Cardiac septum (tissue), 1 donor: ENCODE measurements at regions not wholly inside any gene's neighbourhood (a gene's known extent, or its start where the extent isn't known, plus 50 kb on each side); places are given as distances from the start of the nearest gene placed in this dataset.

ENCODE experiments used
- DNase-seq: peaks from one replicate; pipeline ENCODE4 v3.0.0-alpha.2; 2020; ENCODE audit warnings: low spot score
- intact Hi-C: fragments of 100-400 bp; cut with DNase I; formaldehyde crosslinking; loops from one replicate; pipeline ENCODE4 v1.14.0; 2022
- donor health status: DM: no; HTN: no; CAD: no.

DNA sequence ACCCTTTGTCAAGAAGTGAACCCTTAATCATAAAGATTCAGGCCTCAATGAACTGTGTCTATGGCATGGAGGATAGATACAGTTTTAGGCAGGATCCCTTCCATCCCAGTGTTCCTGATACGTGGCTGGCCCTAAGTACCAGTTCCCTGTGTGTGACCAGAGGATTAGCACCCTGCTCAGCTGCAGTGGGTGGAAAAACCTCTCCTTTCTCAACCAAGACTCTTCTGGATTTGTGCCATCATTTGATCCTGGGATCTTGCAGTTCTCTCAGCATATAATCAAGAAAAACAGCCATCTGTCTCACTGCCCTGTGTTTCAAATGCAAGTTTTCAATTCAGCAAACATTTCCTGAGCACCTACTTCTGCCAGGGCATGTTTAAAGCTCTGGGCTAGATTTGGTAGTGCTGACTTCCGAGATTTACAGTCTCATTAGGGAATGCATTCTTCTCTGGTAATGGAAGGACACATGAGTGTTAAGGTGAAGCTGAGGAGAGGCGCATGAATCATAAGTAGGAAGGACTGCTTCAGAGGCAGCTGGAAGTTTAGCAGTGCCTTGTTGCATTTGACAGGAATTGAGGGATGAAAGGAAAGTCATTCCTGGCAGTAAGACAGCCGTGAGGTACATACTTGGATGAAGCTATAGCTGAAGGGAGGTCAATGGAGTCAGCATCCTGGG lies 388.3 kb downstream of the MFSD1 start:
- intact Hi-C loops: no loop called here
- DNase-seq: no peak

DNA sequence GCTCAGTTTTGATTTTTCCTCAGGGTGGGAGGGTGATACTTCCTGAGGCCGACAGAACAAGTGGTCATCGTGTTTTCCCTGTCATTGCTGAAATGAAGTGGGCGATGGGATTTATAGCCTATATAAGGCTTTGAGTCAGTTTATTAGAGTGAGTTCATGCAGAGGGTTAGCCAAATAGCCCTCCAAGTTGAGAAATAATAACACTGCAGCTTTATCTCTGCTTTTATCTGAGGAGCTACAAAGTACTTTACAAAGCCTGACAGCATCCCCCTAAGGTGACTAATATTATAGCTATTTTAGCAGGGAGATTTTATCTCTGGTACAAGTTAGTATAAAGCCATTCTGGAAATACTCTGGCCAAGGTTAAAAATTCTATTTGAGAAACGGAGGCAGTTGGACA lies 389.6 kb downstream of the MFSD1 start:
- no peak for DNase-seq
- intact Hi-C loops: no loop called here

DNA sequence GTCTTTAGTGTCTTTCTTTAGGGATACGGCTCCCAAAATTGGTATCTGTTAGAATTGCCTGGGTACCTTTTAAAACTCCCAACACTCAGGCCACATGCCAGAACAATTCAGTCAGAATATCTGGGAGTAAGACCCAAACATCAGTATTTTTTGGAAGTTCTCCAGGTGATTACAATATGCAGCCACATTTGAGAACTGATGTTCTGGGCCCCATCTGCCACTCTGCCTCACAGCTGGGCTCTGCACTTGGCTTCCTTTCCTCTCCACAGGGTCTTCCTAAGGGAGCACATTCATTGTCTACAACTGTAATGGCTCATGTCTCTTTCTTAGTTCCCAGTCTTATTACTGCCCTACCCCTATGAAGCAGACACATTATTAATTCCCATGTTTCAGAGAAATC lies 394.5 kb downstream of the MFSD1 start:
- intact Hi-C loops: no loop called here
- no peak for DNase-seq

DNA sequence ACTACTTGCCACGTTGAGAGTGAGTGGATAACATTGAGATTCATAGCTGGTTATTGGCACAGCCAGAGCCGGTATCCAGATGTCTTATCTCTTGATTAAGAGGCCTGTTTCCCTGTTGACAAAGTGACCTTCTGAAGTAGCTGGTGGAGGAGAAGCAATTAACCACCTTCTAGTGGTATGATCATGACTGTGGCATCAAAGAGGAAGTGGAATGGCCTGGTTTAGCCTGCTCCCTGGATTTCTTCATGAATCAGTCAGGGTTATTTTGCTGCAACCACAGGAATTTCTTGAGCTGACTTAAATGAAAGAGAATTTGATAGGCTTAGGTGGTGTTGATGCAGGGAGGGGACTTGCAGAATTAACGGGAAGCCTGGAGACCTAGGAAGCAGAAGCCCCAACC lies 398.3 kb downstream of the MFSD1 start:
- intact Hi-C loops: no loop called here
- DNase-seq: no peak

DNA sequence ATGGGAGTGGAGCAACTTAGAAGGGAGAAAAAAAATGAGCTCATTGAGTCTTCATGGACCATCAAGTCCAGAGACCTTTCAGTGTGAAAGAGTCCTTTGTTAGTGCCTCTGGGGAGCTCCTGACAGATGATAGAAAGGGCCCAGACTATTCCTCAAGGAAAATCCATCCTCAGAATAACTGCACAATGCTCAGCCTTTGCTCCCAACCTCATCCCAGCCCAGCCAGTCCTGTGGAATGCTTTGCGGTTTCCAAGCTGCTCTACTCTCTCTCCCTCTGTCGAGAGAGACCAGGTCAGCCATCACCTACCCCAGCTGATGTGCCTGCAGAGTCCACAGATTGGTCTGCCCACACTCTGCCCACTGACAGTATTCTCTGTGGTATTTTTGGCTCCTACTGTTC lies 406.2 kb downstream of the MFSD1 start:
- intact Hi-C loops: no loop called here
- DNase-seq: no peak

DNA sequence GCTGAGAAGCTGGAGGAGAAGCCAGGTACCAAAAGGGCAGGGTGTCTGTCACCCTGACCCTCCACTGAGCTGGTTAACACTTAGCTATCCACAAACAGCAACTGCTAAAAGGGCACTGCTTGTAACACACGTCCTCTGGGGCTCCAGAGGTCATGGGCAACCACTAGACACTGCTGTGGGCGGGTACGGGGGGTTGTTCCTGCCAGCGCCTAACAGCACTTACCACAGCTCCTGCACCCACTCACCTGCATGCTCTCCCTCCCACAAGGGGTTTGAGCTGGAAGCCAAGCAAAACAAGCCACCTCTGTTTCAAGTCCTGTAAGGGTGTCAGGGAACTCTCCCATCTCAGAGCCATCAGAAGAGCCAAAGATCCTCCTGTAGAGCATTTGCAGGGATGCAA lies 407.6 kb downstream of the MFSD1 start:
- DNase-seq: no peak
- intact Hi-C loops: no loop called here

DNA sequence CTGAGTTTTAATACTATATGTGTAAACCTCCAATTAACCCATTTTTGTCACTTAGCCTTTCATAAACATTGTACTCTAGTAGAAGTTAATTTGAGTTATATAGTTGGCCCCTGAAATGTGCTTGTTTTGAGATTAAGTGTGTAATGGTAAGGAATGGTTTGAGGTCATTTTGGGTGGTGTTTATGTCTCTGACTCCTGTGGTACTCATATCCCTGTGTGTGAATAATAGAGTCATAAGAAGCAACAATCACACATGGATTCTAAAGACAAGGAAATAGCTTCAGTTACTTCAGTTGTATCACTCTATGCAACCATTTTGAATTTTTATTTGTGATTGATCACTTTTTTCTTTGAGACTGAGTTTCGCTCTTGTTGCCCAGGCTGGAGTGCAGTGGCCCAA lies 408.5 kb downstream of the MFSD1 start:
- no peak for DNase-seq
- intact Hi-C loops: no loop called here

DNA sequence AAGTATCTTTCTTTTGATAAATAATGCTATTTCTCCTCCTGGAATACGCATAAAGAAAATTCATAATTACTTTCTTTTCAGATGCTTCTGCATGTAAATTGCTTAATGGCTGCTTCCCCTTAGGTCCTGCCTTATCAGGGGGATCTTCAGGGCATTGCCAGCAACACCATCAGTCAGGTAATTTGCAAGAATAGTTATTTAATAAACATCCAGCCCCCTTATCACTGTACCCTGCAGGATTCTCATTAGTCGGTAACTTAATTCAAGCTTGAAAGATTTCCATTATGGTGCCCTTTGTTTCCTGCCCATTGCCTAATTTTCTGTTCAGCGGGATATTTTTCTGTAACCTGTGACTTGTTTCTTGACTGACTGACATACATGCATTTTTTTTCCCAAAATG lies 414.5 kb downstream of the MFSD1 start:
- intact Hi-C loops: no loop called here
- DNase-seq: no peak

DNA sequence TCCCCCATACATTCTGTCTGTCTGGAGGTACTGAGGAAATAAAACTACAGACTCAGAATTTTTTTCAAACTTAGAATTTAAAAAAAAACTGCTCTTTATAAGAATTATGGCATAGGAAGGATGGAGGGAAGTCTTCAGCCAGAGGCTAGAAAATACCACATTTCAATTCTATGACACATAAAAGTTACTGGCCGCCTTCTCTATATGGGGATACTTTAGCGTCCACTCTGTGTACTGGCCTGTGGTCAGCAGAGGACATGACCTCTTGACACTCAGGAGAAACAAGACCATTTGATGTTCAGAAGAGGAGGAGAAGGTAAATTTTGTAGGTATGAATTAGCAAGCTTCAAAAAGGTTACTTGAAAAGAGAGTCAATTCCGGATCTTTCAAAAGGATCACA lies 417.4 kb downstream of the MFSD1 start:
- DNase-seq: no peak
- intact Hi-C loops: no loop called here

DNA sequence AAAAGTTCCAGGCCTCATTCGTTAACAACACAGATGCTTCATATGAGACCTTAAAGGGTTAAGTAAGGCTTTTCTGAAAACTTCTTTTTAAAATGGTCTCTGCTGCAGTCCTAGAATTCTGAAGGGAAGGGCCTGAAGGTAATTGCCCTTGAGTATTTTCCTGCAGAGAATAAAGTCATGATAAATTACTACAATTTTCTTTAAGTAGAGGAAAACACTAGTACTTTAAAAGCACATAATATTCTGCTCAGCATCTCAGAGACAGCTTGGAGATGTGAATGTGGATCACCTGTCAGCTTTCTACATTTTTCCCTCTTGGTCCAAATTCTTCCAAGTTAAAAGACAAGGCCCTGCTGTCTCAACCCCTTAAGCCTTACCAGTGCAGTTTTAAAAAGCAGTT lies 419.5 kb downstream of the MFSD1 start:
- intact Hi-C loops: no loop called here
- no peak for DNase-seq

DNA sequence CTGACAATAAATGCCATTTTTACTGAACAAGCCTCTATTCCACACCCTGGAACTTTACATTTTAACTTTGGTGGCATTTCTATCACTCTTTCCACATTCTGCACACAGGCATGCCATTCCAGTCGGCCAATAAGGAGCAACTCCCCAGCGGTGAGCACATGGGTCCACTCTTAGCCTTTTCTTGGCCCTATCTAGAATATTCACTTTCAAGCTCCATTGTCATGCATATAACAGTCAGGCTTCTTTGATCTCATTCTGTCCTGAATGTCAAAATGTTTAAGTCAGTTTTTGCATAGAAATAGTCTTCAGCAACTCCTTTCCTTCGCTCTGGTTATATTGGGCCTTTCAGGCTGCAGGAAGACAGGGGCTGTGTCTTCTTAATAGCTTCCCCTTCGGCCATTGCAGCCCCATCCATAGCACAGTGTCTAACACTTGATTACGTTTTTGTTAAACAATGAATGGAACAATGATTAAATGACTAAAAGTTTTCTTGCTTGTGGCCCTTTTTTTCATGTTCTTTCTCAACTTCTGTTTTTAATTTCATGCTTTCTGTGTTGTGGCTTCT lies 427.3 kb downstream of the MFSD1 start:
- intact Hi-C loops: no loop called here
- DNase-seq: no peak

DNA sequence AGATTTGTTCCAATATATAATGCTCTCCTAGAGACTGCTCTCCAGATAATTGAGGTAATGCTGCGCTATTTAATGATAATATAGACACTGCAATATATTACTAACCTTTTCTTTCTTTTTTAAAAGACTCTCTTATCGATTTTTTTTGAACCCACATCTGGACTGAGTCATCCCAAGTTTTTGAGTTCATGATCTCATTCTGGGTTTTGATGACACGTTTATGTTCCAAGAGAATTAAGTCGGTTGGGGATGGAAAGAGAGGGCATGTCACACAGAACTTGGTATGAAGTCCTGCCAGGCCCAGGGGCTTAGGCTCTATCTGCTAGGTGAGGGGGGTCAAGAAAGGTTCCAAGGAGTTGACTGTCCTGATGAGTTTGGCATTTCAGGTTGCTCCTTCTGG lies 431.1 kb downstream of the MFSD1 start:
- intact Hi-C loops: no loop called here
- DNase-seq: no peak

DNA sequence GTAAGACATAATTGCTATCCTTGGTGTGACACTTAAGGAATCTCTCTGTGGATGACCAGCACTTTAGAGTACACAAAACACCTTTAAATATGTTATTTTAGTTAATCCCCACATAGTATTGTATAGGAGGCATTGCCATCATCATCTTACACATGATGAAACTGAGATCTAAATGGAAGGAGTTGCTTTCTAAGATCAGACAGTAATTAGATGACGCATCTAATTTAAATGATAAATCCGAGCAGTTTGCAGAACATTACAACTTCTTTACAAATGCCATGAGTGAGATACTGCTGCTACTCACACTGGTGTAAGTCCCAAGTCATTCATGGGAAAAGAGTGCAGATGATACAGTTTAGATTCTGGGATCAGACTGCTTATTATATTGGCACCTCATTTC lies 431.9 kb downstream of the MFSD1 start:
- no peak for DNase-seq
- intact Hi-C loops: no loop called here

DNA sequence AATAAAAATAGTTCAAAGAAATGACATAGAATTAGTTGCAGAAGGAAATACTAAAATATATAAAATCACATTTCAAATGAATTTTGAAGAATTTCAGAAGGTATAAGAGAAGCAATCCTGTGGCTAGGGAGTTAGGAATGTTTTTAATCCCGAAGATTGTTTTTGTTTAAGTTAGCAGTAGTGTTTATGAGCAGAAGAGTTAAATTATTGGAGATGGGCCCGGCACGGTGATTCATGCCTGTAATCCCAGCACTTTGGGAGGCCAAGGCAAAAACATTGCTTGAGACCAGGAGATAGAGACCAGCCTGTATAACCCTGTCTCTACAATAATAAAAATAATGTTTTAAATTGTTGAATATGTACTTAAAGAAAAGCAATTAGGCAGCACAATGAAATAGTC lies 432.5 kb downstream of the MFSD1 start:
- DNase-seq: no peak
- intact Hi-C loops: no loop called here

DNA sequence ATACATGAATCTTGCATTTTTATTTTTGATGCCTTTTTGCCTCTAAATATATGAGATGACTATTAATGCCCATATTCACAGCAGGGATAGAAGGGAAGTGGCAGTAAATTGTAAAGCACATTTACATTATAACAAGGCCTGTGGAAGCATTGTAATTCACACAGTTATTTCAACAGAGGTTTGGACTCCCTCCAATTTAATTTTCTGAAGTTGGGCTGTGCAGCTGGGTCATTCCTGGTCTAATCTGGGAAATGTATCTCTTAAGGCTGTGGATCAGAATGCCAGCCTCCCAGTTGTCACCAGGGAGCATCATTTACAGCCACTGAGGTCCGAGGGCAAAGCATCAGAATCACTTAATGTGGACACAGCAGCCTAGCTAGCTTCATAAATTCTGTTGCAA lies 434.5 kb downstream of the MFSD1 start:
- intact Hi-C loops: no loop called here
- no peak for DNase-seq

DNA sequence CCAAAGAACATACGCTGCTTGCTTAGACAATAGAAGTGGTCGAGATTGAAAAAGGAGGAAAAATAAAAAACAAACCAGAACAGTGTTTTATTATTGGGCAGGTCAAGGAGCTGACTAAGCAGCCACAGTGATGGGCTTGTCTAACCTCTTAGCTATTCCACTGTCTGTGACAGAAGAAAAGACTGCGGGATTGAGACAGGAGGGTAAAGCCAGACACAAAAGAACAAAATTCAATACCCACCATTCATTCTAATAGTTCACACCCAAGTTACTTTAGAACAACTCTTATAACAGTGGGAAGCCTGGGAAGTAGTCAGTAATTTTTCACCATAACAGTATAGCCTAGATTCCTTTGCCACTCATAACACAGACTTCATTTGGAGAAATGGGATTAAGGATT lies 435.4 kb downstream of the MFSD1 start:
- intact Hi-C loops: no loop called here
- DNase-seq: no peak

DNA sequence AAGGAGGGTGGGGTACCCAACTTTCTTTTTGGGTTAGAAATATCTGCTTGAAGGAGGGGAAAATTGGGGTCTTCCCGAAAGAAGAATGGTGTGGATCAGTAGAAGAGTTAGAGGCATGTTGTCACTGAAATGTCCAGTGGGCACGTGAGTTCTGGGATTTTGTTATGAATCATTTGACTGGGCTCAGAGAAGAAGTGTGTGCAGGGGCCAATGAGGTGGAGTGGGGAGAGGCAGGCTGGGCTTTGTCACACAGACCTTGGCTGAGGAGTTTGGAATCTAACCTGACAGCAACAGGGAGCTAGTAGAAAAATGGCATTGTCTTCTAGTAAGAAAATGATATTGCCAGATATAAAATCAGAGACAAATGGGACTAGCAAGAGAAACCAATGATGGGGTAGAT lies 436.8 kb downstream of the MFSD1 start:
- intact Hi-C loops: no loop called here
- no peak for DNase-seq

DNA sequence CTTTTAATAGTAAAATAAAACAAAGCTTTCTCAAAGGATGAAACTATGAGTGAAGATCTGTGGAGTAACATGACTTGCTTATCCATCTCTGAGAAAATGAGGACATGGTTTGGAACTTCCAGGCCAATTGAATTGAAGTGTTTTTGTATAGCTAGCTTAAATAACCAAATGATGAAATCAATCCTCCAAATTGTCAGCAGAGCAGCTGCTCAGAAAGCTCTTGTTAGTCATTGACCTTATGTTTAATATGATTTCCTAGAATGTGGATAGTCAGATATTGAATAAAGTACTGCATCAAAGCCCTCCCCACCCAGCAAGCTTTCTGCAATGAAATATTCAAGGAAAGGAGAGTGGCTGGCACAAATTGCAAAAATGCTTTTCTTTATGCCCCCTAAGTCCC lies 437.2 kb downstream of the MFSD1 start:
- intact Hi-C loops: no loop called here
- DNase-seq: no peak

DNA sequence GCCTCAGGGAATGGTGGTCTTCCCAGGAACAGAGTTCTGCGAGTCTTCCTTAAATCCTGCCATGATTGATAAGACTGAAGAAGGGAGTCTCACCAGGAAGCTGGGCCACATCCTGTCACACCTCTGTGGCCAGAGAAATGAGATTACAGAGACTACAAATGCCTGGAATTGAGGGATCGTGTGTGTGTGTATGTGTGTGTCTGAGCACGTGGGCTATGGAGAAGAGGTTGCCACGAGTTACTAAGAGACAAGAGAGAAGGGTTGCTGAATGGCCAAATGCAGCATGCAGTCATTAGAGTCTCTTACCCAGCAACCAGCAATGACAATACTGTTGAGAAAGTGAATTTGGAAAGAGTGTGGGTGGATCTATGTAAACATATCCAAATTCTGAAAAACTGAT lies 443.1 kb downstream of the MFSD1 start:
- DNase-seq: no peak
- intact Hi-C loops: no loop called here

DNA sequence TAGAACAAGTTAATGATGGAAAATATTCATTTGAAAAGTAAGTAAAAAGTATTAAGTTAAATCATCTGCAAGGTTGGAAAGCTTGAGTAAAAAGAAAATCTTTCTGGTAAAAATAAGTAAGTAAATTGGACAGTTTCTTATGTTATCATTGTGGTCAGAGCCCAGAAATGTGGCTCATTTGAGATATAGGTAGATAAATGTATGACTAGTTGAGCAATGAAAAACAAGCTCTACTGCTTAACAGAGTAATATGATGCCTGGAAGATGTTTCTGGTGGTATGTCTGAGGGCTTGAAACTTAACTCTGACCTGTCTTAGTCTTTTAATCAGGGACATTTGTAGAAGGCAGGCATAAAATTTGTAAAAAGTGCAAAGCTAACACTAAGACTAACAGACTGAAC lies 444.0 kb downstream of the MFSD1 start:
- no peak for DNase-seq
- intact Hi-C loops: no loop called here

DNA sequence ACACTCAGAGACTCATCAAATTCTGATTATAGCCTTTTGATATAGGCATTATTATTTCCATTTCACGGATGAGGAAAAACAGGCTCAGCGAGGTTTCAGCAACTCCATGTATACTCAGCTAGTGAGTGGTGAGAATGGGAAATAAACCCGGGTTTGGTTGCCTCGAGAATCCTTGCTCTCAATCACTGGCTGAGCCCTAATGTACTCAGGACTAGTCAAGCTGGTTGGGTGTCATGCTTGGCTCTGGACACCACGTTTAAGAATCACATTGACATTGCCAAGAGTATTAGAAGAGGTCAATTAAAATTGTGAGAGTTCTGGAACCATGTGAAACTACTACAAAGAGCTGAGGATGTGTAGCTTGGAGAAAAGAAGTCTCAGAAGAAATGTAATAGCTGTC lies 444.5 kb downstream of the MFSD1 start:
- DNase-seq: no peak
- intact Hi-C loops: no loop called here
